Mucosa of descending colon (tissue), 3 donors: ENCODE measurements at regions not wholly inside any gene's neighbourhood (a gene's known extent, or its start where the extent isn't known, plus 50 kb on each side); places are given as distances from the start of the nearest gene placed in this dataset.
A peak's percentile ranks its signal among the peaks of the same experiment; 100 is the strongest.

Experiments used
- ATAC-seq: fragments of 200-7000 bp; cut with Tn5 transposase; one replicate; pipeline ENCODE4 v1.9.1; 2020; ENCODE audit warnings: mild to moderate bottlenecking, moderate library complexity
- DNase-seq, 3 donors: peaks; one replicate each; pipeline ENCODE4 v3.0.0-alpha.2; 2020
- H3K36me3 ChIP-seq: fragments of 200-600 bp; one replicate; pipeline ENCODE4 v1.8.0; 2021; ENCODE audit warnings: low read depth, mild to moderate bottlenecking
- H3K4me1 ChIP-seq: fragments of 200-600 bp; one replicate; pipeline ENCODE4 v1.8.0; 2021; ENCODE audit warnings: low read depth, mild to moderate bottlenecking
- H3K4me3 ChIP-seq: fragments of 200-600 bp; one replicate; pipeline ENCODE4 v1.8.0; 2021; ENCODE audit warnings: mild to moderate bottlenecking
- H3K9me3 ChIP-seq: fragments of 200-600 bp; one replicate; pipeline ENCODE4 v1.8.0; 2021; ENCODE audit warnings: mild to moderate bottlenecking
- CTCF ChIP-seq: fragments of 200-600 bp; IDR thresholded peaks from one replicate; pipeline ENCODE4 v1.8.0; 2022; ENCODE audit warnings: antibody characterized with exemption, mild to moderate bottlenecking
- intact Hi-C, 2 donors: fragments of 100-400 bp; cut with DNase I in 1 of 2; cut with micrococcal nuclease in 1 of 2; formaldehyde crosslinking; loops; one replicate each; pipeline versions ENCODE4 v1.11.0 to v1.11.1; 2022; cut with DNase I, micrococcal nuclease
- donor health status: DM: no; HTN: no; CAD: no; lungs with moderate emphysema.
- donor health status: DM: no; HTN: no; CAD: no.
- donor health status: DM: no; HTN: yes; CAD: no.

- Histone ChIP-seq H3K36me3 (no peaks in the 10 kb centered on the region), H3K9me3 (no peaks in the 10 kb centered on the region), H3K4me1 (no peaks in the 10 kb centered on the region), H3K4me3 (no peak overlapping the region)
- intact Hi-C loops, result no loop called here
- DNase-seq, result peak in 1 of 3 donors; percentile 26
- ATAC-seq, result peak; percentile 14
- TF ChIP-seq CTCF, result no peak
Observed at GRCh38 chr2:15889442-15890123, 50.8 kb upstream of the MYCN start.

GRCh38 chr2:15890124-15890754 lies 50.1 kb upstream of the MYCN start:
- Histone ChIP-seq H3K4me3 (no peak overlapping the region), H3K9me3 (no peaks in the 10 kb centered on the region), H3K36me3 (no peaks in the 10 kb centered on the region), H3K4me1 (no peaks in the 10 kb centered on the region)
- no peak for TF ChIP-seq CTCF
- intact Hi-C loops, result no loop called here
- DNase-seq, result no peak
- ATAC-seq, result peak; percentile 27
